ENCODE measurements at regions not wholly inside any gene's neighbourhood (a gene's known extent, or its start where the extent isn't known, plus 50 kb on each side); places are given as distances from the start of the nearest gene placed in this dataset.
A peak's percentile ranks its signal among the peaks of the same experiment; 100 is the strongest.

DNA sequence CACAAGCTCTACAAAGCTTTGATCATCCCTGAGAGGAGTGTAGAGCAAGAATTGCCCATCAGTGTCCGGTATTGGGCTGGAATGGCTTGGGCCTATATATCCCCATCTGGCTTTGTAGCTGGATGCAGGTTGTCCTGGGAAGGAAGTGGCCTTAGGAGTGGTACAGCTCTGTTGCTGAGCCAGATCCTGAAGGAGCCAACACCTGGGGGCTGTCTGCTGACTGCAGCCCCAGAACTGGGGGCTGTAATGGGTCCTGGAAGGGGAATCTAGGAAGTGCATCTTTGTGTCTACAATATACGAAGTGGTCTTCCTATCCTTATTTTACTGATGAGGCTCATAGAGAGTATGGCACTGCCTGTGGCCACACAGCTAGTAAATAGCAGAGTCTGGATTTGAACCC, 145.9 kb downstream of the CDC5L start:
- no peak for DNase-seq

DNA sequence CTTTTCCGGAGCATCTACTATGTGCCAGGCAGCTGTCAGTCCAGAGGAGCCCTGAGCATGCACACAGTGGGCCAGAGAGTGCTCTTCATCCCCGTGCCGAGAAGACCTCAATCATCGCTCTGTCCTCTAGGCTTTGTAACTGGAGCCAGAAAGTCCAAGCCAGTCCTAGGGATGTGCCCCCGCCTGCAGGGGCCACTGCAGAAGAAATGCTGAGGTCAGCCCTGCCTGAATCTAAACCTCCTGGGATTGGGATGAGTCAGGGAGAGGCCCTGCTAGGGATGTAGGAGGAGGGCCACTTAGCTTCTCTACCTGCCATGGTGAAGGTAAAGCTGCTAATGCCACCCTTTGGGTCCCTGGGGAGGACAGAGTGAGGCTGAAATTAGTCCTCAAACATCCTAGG, 146.8 kb downstream of the CDC5L start:
- no peak for DNase-seq

DNA sequence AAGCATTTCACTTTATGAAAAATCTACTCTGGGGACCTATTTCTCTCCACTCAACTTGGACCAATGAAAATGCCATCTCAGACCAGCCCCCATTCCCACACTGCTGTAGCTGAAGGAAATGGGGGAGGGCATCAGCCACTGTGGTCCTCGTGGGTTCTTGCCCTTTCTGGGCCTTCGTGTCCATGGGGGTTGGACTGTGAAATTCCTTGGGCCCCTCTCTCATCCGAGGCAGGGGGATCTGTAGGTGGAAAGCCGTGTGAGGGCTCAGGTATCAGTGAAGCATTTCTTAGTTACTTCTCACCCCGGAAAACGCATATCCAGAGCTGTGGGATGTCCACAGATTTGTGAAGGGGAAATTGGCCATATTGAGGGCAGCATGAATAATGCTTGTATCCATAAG, 147.9 kb downstream of the CDC5L start:
- DNase-seq, result no peak

GRCh38 chr6:44535967-44536366, 148.5 kb downstream of the CDC5L start:
- DNase-seq, result no peak

DNA sequence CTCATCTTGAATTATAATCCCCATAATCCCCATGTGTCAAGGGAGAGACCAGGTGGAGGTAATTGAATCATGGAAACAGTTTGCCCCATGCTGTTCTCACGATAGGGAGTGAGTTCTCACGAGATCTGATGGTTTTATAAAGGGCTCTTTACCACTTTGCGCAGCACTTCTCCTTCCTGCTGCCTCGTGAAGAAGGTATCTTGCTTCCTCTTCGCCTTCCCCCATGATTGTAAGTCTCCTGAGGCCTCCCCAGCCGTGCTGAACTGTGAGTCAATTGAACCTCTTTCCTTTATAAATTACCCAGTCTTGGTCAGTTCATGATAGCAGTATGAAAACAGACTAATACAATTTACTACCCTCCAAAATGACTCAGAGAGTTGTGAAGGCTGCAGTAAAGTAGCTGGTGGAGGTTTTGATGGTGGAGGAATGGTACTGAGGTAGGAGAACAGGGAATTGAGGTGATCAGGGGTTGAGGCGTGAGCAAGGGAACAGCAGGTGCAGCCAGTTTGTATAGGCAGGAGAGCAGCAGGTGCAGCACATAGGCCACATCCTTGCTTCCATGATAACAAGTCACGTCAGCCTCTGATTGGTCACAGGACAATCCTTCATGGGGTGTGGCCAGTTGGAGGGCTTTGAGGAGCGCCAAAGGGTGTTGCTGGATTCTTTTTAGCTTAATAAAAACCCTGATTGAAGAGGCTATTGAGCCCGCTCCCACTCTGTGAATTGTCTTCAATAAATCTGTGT, 150.0 kb downstream of the CDC5L start:
- peak; percentile 22 for DNase-seq

DNA sequence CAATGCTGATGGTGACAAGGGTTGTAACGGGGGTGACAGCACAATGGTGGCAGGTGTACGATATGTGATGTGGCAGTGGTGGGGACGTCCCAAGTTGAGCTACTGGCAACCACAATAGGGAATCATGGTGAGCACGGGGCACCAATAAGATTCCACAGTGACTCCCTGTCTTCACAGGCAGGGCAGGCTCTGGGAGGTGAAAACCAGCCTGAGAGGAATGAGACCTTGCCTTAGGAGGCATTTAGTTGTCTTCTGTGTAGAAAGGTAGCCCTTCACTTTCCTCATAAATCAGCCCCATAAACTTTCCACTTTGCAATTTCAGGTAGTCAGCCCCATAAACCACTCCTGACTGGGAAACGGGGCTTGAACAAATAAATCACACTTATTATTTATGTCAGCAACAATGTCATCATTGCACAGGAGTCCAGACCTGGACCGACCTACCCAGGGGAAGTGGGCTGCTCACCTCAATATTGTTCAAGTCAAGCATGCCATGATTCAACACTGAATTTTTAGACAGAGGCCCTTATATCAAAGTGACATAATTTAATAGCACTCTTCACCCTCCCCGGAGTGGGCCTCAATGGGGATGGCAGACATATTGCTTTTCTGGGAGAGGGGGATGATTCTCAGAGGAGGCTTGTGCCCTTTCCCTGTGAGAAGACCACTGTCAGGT, 150.8 kb downstream of the CDC5L start:
- DNase-seq, result no peak

DNA sequence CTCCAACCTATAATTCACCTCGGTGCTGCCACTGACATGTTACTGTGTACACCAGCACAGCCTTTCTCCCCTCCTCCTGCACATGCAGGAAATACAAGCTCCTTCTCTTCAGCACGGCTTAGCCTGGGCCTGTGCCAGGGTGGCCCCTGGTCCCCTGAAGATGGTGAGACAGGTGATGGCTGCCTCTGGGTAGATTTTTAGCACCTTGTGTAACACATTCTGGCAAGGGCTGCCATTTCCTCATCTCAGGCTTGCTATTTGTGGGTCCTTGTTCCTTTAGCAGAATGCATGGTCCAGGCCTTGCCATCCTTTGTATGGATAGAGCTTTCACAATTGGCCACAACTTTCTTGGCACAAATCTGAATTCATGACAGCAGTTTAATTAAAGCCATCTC, 151.3 kb downstream of the CDC5L start:
- no peak for DNase-seq

- no peak for DNase-seq
Observed at GRCh38 chr6:44539701-44540355, 152.3 kb downstream of the CDC5L start.

DNA sequence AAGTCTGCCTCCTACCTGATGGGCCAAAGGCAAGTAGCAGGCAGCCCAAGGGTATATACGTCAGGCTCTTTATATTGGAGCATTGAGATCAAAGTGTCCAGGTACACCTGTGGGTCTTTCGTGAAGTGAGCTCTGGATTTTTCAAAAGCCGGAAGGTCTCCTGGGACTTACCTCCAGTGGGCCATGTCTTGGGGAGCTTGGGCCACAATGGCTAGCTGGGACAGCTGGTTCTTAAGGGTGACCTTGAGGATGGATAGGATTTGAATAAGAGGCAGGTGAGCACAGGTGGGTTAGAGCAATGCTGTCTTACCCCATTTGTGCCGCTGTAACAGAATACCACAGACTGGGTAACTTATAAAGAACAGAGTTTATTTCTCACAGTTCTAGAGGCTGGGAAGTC, 153.4 kb downstream of the CDC5L start:
- no peak for DNase-seq

GRCh38 chr6:44542401-44543116, 155.1 kb downstream of the CDC5L start:
- DNase-seq, result no peak

DNA sequence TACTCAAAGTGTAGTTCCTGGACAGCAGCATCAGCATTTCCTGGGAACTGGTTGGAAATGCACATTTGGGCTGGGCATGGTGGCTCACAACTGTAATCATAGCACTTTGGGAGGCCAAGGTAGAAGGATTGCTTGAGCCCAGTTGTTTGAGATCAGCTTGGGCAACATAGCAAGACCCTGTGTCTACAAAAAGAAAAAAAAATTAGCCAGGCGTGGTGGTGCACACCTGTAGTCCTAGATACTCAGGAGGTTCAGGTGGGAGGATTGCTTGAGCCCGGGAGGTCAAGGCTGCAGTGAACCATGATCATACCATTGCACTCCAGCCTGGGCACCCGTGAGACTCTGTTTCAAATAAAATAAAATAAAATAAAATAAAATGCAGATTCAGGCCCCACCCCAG, 156.2 kb downstream of the CDC5L start:
- no peak for DNase-seq

- no peak for DNase-seq
Observed at GRCh38 chr6:44545224-44545623, 157.7 kb downstream of the CDC5L start.

GRCh38 chr6:44548319-44548718, 160.8 kb downstream of the CDC5L start:
- DNase-seq, result no peak

- no peak for DNase-seq
Observed at GRCh38 chr6:44549516-44549915, 162.0 kb downstream of the CDC5L start.

GRCh38 chr6:44554194-44554593, 166.7 kb downstream of the CDC5L start:
- no peak for DNase-seq

- DNase-seq, result no peak
Observed at GRCh38 chr6:44554861-44555260, 167.4 kb downstream of the CDC5L start.

- DNase-seq, result peak; percentile 2
Observed at GRCh38 chr6:44556046-44556445, 168.5 kb downstream of the CDC5L start.

GRCh38 chr6:44558024-44558831, 170.7 kb downstream of the CDC5L start:
- DNase-seq, result no peak

DNA sequence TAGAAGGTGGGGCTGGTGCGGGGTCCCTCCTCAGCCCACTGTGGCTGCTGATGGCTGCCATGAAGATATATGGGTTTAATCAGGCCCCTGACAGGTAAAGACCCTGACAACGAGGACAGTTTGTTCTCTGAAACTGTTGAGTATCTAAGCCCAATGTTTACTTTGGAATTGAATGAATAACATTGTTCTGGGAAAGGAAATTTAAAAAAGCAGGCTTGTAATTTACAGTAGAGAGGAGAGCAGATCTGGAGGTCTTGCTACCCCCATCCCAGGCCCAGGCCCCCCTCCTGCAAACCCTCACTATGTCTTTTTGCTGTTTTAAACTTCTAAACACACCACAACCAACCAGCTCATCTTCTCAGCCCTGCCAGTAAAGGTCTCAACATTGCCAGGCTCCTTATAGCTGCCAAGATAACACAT, 171.3 kb downstream of the CDC5L start:
- no peak for DNase-seq

DNA sequence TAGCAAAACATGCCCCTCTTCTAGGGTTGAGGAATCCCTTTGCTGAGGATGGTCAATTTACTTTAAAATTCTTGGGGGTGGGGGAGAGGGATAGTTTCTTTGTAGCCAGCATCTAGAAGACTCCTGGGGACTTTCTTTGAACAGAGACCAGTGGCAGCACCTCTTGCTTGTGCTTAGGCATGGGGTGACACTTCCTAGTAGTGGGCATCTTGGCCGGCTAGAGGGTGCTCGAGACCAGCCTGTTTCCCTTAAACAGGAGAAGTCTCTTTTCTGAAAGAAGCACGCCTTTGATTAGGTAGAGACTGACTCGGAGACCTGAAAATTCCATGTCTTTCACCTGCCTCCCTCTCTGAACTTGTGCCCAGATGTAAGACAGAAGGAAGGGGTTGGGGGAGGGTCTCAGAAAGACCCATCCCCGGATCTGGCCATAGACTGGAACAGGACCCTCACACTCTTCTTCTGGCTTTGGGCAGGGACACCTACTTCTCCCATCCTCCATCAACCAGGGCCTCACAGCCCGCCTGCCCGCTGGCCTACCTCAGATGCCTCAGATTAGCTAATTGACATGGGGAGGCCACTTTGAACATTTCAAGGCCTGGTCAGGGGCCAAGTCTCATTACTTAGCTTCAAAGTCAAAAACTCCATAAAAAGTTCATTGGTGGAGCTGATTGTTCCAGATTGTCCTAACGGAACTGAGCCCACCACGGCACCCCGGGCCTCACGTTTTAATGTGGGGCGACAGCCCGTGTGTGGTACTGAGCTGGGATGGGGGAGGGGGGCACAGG, 172.2 kb downstream of the CDC5L start:
- no peak for DNase-seq

- DNase-seq, result no peak
Observed at GRCh38 chr6:44560458-44561059, 173.1 kb downstream of the CDC5L start.
